Fibroblast of the conjunctiva (primary cell): ENCODE measurements at regions not wholly inside any gene's neighbourhood (a gene's known extent, or its start where the extent isn't known, plus 50 kb on each side); places are given as distances from the start of the nearest gene placed in this dataset.

ENCODE experiments used
- DNase-seq: peaks from one replicate; pipeline ENCODE4 v3.0.0-alpha.2; 2010; ENCODE audit warnings: low read depth

DNA sequence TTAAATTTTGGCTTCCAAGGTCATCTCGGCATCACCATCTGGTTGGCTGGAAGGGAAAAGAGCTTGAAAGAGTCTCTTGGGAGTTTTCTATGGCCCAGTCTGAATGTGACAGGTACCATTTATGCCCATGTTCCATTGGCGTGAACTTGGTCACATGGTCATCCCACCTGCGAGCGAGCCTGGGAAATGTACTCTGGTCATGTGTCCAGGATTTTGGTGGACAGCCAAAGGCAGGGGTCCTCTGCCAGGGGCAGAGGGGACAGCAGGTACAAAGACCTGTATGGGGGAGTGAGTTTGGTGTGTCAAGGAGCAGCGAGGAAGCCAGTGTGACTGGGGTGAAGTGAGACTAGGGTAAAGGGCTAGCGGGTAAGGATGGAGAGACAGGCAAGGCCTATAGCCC is 112.6 kb downstream of the CDC5L start:
- no peak for DNase-seq

DNA sequence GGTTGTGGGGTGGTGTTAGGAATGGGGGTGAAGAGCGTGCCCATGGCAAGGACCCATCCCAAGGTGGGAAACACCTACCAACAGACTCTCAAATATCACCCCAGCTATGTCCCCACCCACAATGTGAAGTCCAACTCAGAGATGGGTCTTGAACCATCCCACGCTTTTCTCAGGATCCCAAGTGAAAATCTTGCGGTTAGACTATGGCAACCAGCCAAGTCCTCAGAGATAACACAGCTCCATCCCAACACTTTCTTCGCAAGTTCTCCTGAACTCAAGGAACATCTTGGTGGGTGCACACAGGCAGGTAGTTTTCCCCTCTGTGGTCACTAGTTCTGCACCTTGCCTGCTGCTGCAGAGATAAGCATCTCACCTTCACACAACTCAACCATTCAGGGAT is 116.0 kb downstream of the CDC5L start:
- DNase-seq = no peak

DNA sequence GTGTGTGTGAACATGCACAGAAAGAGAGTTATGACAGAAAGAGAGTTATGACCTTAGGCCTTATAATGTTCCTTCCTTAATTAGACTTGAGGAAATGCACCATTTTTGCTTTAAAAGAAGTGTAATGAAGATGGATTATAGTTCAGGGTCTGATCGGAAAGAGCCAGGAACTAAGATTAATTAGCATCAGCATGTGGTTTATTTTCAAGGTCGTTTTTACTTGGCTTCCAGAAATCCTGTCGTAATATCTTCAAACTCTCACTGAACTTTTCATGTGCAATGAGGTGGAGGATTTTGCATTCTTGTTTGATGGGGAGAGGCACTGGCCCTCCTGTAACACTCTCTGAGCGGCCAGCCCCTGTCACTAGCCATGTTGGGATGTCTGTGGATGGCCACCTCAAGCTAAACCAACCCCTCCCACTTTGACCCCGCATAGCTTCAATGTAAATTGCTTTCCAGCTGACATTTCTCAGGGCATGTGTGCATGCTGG is 116.8 kb downstream of the CDC5L start:
- no peak for DNase-seq

DNA sequence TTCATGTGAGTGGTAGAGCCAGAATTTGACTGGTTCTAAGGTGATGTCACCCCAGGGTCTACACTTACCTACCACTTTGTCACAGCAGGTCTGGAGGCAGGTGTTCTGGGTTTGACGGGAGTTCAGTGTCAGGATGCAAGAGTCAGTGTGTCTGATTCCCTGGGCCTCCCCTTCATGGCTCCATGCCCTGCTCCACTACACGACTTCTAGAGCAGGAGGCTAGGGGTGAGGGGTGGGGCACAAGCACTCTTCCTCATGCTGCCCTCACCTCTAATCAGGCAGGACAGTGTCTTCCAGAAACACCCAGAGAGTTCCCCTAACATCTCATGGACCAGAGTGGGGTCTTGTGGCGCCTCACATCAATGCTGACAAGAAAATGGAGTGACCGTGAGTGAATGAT is 118.2 kb downstream of the CDC5L start:
- no peak for DNase-seq

DNA sequence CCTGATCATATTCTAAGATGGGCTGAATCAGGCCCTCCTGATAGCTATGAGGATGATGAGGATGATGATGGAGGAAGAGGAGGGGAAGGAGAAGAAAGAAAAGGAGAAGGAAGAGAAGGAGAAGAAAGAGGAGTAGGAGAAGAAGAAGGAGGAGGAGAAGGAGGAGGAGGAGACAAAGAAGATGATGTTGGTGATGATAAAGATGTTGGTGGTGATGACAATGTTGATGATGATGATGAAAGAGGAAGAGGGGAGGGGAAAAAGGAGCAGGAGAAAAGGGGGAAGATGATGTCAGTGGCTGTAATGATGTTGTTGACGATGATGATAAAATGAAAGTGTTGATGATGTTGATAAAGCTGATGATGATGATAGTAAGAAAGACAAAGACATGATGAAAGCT is 119.5 kb downstream of the CDC5L start:
- no peak for DNase-seq

DNA sequence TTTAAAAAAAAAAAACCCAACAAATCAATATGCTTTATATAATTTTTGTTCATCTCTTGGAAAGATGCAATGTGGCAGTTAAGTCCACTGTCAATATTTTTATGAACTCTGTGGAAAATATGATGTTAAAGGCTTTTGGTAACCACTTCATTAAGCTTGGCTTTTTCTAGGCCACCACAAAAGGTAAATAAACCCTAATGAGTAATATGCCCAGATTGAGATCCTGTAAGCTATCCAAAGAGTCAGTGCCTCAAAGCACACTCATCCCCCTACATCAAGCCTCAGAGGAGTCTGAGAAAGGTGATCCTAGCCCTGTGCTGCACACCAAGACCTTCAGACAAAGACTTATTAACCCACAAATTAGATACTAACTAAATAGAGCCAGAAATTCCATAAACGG is 121.1 kb downstream of the CDC5L start:
- DNase-seq = no peak

DNA sequence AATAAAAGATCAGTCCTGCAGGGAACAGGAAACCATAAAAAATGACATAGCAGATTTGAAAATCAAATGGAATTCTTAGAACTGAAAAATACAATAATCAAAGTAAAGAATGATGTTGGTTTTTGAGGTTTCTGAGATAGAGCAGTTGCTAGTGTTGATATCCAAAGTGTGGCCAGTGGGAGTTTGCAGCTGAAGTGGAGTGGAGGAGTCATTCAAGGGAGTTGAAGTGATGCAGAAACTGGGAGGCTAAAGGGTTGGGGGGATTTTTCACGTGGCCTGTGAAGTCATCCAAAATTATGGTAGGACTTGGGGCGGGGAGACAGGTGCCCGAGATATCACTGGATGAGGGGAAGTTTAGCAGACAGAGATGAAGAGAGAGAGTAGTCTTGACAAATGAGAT is 123.6 kb downstream of the CDC5L start:
- DNase-seq = no peak

DNA sequence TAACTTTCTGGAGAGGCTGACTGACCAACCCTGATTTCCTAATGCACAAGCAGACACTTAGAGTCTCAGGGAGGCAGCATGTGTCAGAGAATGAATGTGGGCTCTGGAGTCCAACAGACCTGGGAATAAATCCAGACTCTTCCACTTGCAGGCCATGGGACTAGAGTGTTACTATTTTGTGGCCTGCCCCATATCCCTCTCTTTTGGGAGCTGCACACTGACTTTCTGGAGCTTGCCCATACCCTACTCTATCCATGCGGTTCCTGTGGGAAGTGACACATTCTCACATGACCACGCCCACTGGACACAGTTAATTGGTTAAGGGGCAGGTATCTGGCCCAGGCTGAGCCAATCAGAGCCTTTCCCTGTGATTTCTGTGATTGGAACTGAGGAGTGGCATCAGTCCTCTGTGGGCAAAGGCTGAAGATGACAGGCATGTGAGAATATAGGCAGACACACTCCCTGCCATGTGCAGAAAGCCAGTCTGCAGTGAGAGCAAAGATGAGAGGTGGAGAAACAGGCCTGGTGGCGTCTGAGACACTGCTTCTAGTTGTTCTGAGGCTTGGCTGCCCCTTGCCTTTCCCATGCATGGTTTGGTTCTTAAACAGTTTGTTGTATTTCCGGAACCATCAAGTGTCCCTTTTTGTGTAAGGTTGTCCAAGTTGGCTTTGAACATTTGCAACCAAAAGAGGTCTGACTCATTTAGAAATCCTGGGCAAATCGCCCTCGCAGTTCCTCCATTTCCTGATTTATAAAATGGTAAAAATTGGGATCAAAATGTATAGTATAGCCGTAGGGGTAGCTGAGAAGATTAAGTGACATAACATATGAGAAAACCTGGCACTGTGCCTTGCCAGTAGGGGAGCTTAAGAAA is 125.6 kb downstream of the CDC5L start:
- no peak for DNase-seq

DNA sequence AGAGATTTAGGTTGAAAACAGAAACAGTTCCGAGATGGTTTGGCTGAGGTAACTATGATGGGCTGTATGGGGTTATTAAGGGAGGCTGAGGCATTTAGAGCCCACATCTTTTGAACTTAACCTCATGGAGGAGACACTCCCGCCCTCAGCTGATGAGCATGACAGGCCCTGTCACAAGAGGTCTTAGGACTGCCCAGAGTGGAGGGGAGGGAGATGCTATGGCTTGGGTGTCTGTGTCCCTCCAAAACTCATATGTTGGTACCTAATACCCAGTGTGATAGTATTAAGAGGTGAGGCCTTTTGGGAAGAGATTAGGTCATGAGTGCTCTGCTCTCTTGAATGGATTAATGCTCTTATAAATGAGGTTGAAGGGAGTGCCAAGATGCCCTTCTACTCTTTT is 126.6 kb downstream of the CDC5L start:
- no peak for DNase-seq

DNA sequence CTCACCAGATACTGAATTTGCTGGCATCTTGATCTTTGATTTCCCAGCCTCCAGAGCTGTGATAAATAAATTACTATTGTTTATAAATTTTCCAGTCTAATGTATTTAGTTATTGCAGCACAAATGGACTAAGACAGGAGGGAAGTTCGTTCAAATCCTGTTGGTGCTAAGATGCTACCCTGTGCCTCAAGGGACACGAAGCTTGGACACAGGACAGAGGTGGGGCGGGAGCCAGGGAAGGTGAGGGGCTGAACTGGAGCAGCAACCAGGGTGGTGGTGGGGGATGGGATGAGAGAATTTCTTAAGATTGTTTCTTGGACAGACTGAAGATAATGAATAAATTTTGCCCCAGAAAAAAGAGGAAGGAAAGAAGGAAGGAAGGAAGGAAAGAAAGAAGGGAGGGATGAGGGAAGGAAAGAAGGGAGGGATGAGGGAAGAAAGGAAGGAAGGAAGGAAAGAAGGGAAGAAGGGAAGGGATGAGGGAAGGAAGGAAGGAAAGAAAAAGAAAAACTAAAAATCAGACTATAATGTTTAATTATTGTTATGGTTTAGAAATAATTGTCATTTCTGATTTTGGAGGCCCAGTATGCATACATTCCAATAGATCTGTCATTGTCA is 127.2 kb downstream of the CDC5L start:
- DNase-seq = no peak

DNA sequence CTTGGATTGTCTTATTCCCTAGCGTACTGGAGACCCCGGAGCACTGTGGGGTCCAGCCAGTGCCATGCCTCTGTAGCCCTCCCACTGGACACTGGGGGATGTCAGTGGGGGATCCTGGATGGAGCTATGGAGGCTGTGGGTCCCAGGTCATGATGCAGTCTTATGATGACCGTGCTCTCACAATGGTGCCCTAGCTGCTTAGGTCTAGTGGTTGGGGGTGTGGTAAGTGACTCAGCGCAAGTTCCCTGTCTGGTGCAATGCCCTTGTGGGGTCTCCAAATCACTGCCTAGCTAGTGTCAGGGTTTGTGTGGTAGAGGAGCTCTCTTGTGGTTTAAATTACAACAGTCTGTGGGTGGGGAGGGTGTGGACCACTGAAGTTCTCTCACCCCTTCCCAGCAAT is 135.4 kb downstream of the CDC5L start:
- DNase-seq = no peak

DNA sequence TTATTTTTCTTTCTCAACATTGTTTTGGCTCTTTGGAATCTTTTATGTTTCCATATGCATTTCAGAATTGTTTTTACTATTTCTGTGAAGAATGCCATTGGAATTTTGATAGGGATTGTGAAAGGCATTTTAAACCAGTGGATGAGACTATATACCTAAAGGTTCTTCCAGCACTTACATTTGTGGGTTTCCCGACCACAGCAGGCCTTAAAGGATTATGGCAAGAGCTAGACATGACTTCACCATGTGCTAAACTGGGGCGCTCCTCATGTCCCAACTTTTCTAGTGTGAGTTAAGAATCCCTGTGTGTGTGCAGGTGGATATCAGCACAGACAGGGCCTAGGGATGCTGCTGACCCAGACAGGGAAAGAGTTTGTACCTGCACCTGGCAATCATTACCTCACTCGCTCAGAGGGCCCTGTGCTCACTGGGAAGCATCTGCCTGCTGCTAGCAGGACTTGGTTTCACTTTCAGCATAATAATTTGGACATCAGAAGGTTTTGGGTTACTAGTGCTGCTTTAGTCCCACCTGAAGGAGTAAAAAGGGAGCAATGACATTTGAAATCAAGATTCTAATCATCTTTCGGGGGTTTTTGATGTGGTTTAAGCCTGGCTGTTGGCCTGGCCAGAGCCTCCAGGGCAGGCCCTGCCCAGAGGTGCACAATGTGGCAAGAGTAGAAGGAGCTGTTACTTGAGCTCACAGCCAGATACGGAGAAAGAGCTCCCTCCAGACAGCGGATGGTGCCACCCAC is 137.1 kb downstream of the CDC5L start:
- DNase-seq = no peak

DNA sequence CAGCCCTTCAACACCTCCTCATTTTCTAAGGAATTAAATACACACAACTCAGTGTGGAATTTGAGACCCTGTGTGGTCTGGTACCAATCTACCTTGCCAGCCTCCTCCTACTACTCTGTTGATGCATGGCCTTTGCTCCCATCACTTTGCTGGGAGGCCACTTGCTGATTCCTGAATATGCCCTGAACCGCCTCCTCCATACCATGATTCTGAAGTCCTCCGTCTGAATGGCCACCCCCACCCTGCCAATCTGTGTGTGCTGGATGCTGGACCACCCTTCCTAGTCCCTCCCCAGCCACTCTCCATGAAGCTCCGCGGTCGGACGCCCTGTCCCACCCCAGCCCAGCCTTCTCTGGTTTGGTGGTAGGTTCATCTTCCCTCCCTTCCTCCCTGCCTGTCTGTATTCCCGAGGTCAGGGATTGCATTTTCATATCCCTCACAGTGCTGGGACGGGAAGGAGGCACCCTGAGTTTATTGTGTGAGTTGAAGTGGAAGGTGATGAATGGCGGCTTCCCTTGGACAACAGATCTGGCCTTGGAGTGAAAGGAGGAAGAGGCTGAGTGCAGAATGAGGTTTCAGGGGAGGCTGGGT is 138.3 kb downstream of the CDC5L start:
- DNase-seq = no peak

DNA sequence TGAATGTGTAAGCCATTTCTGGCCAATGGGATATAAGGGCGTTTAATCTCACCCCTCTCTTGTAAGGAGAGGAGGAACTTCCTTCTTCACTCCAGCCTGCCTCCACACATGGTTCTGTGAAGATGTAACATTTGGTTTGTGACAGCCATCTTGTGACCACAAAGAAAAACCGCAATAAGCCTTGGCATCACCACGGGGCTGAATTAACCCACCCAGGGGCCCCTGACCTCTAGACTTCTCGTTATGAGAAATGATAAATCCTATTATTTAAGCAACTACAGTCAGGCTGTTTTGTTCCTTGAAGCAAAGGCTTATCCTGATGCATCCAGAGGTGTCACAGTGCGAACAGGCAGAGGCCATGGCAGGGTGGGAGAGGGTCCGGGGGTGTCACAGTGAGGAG is 139.7 kb downstream of the CDC5L start:
- no peak for DNase-seq

DNA sequence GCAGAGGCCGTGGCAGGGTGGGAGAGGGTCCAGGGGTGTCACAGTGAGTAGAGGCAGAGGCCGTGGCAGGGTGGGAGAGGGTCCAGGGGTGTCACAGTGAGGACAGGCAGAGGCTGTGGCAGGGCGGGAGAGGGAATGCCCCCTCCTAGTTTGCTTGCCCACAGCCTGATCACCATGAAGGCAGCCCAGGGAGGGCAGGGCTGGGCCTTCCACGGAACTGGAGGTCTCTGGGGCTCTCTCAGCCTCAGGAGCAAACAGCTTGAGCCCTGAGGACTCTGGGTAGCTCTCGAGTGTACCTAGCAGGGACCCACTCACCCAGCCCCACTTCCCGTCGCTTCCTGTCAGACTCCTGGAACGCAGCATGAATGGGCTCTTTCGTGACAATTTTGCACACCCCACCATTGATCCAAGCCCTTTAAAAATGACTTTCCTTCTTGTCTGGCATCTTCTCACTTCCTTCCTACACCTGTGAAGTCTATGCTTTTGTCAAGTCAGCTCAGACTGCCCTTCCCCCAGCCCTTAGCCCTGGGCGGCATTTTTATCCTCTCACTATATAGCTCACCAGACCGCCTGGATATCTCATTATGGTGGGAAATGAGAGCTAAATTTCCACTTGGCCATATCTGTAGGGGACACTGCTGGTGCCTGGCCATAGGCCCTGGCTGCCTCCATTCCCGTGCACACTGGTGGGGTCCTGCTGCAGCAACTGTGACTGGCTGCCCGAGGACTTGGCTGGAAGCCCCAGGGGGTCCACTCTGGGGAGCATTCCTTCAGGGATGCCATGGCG is 140.3 kb downstream of the CDC5L start:
- DNase-seq = no peak

DNA sequence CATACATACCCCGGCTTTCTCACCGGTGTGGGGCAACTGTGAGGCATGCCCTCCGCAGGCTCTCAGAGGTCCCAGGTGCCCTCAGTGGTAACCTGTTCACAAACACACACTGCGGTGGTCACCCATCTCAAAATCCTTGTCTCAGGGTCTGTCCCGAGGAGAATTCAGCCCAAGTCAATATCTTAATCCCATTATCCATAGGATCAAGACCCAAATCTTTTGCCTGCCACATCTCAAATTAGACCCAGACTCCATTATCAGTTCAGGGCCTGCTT is 140.8 kb downstream of the CDC5L start:
- DNase-seq = no peak

DNA sequence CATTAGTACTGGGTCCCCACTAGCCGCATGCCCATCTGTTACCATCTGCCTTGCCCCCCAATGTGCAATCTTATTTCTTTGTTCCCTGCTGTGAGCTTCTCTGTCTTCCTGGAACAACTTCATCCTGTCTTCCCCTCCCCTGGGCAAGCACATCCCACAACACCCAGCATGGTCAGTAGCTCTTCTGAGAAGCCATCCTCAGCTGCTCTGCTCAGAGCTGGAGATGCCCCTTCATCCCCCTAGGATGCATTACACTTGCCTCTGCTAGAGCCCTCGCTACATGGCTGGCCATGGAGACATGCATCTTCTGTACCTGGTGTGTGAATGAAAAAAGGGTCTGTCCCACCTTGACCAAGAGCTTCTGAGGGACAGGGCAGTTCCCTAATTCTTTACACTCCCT is 141.2 kb downstream of the CDC5L start:
- no peak for DNase-seq

DNA sequence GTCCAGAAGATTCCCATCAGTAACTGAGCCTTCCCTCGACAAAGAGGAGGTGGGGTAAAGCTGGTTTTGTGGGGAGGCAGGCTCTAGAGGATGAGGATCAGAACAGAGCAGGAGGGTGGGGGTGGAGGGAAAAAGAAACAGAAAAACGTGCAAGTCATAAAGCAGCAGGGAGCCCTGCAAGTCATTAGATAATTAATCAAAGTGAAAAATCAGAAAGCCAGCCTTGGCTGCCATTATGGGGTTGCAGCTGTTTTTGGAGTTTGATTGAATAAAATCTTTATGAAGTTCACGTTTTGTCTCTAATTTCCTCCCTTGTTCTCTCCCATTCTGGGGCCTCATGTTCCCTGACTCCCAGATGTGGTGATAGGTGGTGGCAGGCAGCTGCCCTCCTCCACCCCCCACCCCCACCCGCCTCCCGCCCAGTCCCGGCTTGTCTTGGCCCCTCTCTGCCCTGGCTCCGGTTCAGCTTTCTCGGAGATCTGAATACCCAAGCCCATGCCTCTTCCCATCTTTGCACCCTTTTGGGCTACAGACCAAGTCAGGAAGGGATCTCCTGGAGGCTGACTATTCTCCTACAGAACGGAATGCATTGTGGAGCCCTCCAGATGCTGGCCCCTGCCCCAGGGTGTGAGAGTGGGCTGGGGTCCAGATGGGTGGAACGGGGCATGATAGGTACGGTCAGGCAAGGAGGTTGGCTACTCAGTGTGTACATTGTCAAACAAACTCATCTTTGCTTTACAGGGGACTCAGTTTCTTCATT is 141.8 kb downstream of the CDC5L start:
- no peak for DNase-seq

DNA sequence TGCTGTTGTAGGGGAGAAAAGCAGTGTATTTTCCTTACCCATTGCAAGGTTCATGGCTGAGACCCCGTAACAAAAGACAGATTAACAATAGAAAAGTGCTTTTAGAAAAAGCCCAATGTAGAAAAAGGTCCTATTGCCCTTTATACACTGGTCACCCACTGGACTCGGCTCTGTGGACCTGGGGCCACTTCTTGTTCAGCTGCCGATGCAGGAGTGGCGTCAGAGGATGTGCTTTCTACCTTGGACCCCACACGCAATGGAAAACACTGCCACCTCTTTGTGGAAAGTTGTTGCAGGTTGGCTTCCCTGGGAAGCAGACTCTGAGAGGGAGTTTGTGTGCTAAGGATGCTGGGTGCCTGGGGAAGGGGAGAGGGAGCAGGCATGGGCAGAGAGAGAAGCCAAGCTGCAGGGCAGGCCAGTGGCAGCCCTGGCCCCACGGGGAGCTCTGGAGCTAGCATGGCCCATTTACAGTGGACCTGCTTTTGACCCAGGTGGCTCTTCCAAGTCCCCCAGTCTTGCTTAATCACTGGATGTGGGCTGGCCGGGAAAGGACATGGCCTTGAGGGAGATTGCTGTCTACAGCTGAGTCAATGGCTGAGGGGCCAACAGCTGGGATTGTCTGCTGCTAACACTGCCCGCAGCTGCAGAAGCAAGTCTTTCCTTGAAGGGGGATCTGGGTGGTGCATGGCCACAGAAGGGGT is 142.9 kb downstream of the CDC5L start:
- no peak for DNase-seq

DNA sequence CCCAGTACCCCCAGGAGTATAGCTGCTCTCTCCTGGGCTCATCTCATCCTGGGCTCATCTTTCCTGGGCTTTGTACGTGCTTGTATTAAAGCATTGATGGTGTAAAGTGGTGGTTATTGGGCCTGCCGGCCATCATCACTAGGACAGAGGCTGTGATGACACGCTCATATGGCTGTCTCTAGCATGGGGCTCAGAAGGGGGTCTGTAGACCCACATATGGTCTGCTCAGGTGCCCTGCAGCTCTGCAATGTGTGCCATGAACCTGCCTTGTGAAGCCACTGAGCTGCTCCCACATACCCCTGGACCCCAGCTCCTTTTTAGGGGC is 143.4 kb downstream of the CDC5L start:
- no peak for DNase-seq
